Myocyte (in vitro differentiated cells): ENCODE measurements at regions not wholly inside any gene's neighbourhood (a gene's known extent, or its start where the extent isn't known, plus 50 kb on each side); places are given as distances from the start of the nearest gene placed in this dataset.
"Not testable (repeated sequence)": the region's sequence is repeated elsewhere in the genome, so short reads cannot be mapped to it uniquely, and the experiment has no call there.

Experiments
- DNase-seq: peaks from one replicate; pipeline ENCODE4 v3.0.0-alpha.2; 2012; ENCODE audit warnings: low read depth

GRCh38 chr14:55973911-55974630, 144.1 kb upstream of the PELI2 start:
- no peak for DNase-seq

- peak; percentile 75 for DNase-seq
These were observed 142.8 kb upstream of the PELI2 start for GRCh38 chr14:55975281-55975910.

GRCh38 chr14:55976219-55976618, 142.0 kb upstream of the PELI2 start:
- DNase-seq, result no peak

GRCh38 chr14:55976655-55977054, 141.6 kb upstream of the PELI2 start:
- DNase-seq, result no peak

- DNase-seq, result no peak
These were observed 140.6 kb upstream of the PELI2 start for GRCh38 chr14:55977392-55978150.

GRCh38 chr14:55979096-55979495, 139.1 kb upstream of the PELI2 start:
- no peak for DNase-seq

GRCh38 chr14:55979781-55980180, 138.4 kb upstream of the PELI2 start:
- DNase-seq, result no peak

GRCh38 chr14:55980970-55981369, 137.2 kb upstream of the PELI2 start:
- DNase-seq, result no peak

- DNase-seq, result no peak
These were observed 132.1 kb upstream of the PELI2 start for GRCh38 chr14:55986069-55986468.

GRCh38 chr14:56000846-56001245, 117.4 kb upstream of the PELI2 start:
- no peak for DNase-seq

GRCh38 chr14:56002342-56002741, 115.9 kb upstream of the PELI2 start:
- no peak for DNase-seq

GRCh38 chr14:56002876-56003625, 115.2 kb upstream of the PELI2 start:
- DNase-seq, result no peak

- no peak for DNase-seq
These were observed 113.9 kb upstream of the PELI2 start for GRCh38 chr14:56004323-56004722.

GRCh38 chr14:56004786-56005185, 113.4 kb upstream of the PELI2 start:
- peak; percentile 59 for DNase-seq

- peak; percentile 38 for DNase-seq
These were observed 112.8 kb upstream of the PELI2 start for GRCh38 chr14:56005191-56006053.

- DNase-seq, result not testable (repeated sequence)
These were observed 110.7 kb upstream of the PELI2 start for GRCh38 chr14:56007491-56007890.

GRCh38 chr14:56008150-56008549, 110.1 kb upstream of the PELI2 start:
- no peak for DNase-seq

GRCh38 chr14:56008661-56009060, 109.5 kb upstream of the PELI2 start:
- not testable (repeated sequence) for DNase-seq

- no peak for DNase-seq
These were observed 94.5 kb upstream of the PELI2 start for GRCh38 chr14:56023661-56024081.

GRCh38 chr14:56025191-56025590, 93.0 kb upstream of the PELI2 start:
- no peak for DNase-seq

GRCh38 chr14:56026506-56026905, 91.7 kb upstream of the PELI2 start:
- DNase-seq, result no peak
